Loucy (cell line): ENCODE measurements at regions not wholly inside any gene's neighbourhood (a gene's known extent, or its start where the extent isn't known, plus 50 kb on each side); places are given as distances from the start of the nearest gene placed in this dataset.

Experiments used
- EZH2phosphoT487 ChIP-seq: fragments of 200-600 bp; IDR thresholded peaks from 2 replicates; pipeline ENCODE4 v1.6.1; 2018; ENCODE audit warnings: antibody characterized with exemption, mild to moderate bottlenecking, moderate library complexity, borderline replicate concordance
- TF ChIP-seq, protein P1 (sequence below): fragments of 200-600 bp; sonication (generic); conservative IDR thresholded peaks from 2 replicates; pipeline ENCODE4 v1.5.1; 2014; ENCODE audit warnings: mild to moderate bottlenecking, antibody characterized with exemption, low read length

DNA sequence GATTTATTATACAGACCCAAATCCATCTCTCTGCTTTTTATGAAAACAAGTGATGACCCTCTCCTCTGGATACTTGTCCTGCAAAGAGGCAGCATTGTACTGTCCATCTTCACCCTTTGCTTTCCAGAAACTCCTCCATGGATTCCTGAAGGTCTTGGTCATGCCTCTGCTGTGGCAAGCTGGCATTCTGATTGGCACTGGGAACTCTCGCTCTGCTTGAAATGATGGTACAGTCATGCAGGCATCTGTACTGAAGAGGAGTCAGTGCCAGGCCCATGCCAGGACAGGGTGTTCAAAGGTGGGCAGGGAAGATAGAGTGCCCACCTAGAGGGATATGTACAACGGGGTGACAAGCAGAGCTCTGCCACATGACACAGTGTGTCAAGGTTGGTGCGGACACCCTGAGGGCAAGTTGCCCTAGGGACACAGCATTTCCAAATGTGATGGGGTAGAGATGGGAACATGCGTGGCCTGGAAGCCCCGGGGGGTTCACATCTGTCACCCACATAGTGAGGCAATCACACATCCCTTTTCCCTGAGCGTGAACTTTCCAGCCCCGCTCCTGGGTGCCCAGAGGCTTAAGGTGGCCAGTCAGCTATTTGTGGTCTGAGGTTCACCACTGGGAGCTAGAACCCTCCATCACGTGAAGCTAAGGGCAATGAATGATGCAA lies 235.7 kb upstream of the TCERG1L start:
- TF ChIP-seq, protein P1, sequence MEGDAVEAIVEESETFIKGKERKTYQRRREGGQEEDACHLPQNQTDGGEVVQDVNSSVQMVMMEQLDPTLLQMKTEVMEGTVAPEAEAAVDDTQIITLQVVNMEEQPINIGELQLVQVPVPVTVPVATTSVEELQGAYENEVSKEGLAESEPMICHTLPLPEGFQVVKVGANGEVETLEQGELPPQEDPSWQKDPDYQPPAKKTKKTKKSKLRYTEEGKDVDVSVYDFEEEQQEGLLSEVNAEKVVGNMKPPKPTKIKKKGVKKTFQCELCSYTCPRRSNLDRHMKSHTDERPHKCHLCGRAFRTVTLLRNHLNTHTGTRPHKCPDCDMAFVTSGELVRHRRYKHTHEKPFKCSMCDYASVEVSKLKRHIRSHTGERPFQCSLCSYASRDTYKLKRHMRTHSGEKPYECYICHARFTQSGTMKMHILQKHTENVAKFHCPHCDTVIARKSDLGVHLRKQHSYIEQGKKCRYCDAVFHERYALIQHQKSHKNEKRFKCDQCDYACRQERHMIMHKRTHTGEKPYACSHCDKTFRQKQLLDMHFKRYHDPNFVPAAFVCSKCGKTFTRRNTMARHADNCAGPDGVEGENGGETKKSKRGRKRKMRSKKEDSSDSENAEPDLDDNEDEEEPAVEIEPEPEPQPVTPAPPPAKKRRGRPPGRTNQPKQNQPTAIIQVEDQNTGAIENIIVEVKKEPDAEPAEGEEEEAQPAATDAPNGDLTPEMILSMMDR, result no peak
- no peak for TF ChIP-seq EZH2phosphoT487
